GM12864 (cell line): ENCODE measurements at regions not wholly inside any gene's neighbourhood (a gene's known extent, or its start where the extent isn't known, plus 50 kb on each side); places are given as distances from the start of the nearest gene placed in this dataset.

ENCODE experiments used
- DNase-seq: peaks from one replicate; pipeline ENCODE4 v3.0.0-alpha.2; 2011; ENCODE audit warnings: low read depth
- H3K4me3 ChIP-seq: 2 replicates; pipeline ENCODE4 v1.5.1; 2011; ENCODE audit warnings: mild to moderate bottlenecking, low read depth, low read length, control low read depth
- CTCF ChIP-seq: IDR thresholded peaks from 2 replicates; pipeline ENCODE4 v1.5.1; 2011; ENCODE audit warnings: low read depth, mild to moderate bottlenecking, moderate library complexity, low read length, control low read depth, inconsistent platforms; ENCODE audit errors: missing control alignments

- DNase-seq = no peak
- H3K4me3 ChIP-seq = no peak overlapping the region
- TF ChIP-seq CTCF = no peak
These were observed 84.7 kb upstream of the TMPRSS15 start for GRCh38 chr21:18488252-18488651.

GRCh38 chr21:18493422-18493821, 89.8 kb upstream of the TMPRSS15 start:
- DNase-seq = no peak
- no peak for TF ChIP-seq CTCF
- H3K4me3 ChIP-seq = no peak overlapping the region

- H3K4me3 ChIP-seq = no peak overlapping the region
- DNase-seq = no peak
- no peak for TF ChIP-seq CTCF
These were observed 91.9 kb upstream of the TMPRSS15 start for GRCh38 chr21:18495523-18495922.

- no peak overlapping the region for H3K4me3 ChIP-seq
- no peak for DNase-seq
- no peak for TF ChIP-seq CTCF
These were observed 94.8 kb upstream of the TMPRSS15 start for GRCh38 chr21:18498431-18498830.

- DNase-seq = no peak
These were observed 96.3 kb upstream of the TMPRSS15 start for GRCh38 chr21:18499761-18500376.

GRCh38 chr21:18518054-18518481, 114.5 kb upstream of the TMPRSS15 start:
- DNase-seq = no peak
- TF ChIP-seq CTCF = no peak
- no peak overlapping the region for H3K4me3 ChIP-seq

More at GRCh38 chr21:18499761-18500376, 96.3 kb upstream of the TMPRSS15 start:
- no peak overlapping the region for H3K4me3 ChIP-seq
- peak; percentile 39 for TF ChIP-seq CTCF

GRCh38 chr21:18521204-18521603, 117.6 kb upstream of the TMPRSS15 start:
- no peak overlapping the region for H3K4me3 ChIP-seq
- TF ChIP-seq CTCF = no peak
- no peak for DNase-seq
